Neural cell (in vitro differentiated cells): ENCODE measurements at regions not wholly inside any gene's neighbourhood (a gene's known extent, or its start where the extent isn't known, plus 50 kb on each side); places are given as distances from the start of the nearest gene placed in this dataset.

Source experiments
- H2AFZ ChIP-seq: fragments of 200-600, 300-800 bp; sonication (generic), shearing (Covaris generic); 2 replicates; pipeline ENCODE4 v1.6.0; 2014; ENCODE audit warnings: low read depth, mild to moderate bottlenecking, antibody characterized with exemption, low read length, moderate library complexity
- H3F3A ChIP-seq: fragments of 200-600 bp; shearing (Covaris generic); 2 replicates; pipeline ENCODE4 v1.6.1; 2016; ENCODE audit warnings: mild to moderate bottlenecking, moderate library complexity, mixed read lengths, antibody characterized with exemption, low read length; ENCODE audit not compliant: insufficient read depth, poor library complexity, severe bottlenecking
- H3K27ac ChIP-seq: fragments of 200-600, 300-800 bp; sonication (generic), shearing (Covaris generic); 2 replicates; pipeline ENCODE4 v1.5.1; 2014; ENCODE audit warnings: mild to moderate bottlenecking, low read length, moderate library complexity
- H3K27me3 ChIP-seq: fragments of 300-800, 200-600 bp; sonication (generic), shearing (Covaris generic); 2 replicates; pipeline ENCODE4 v1.6.0; 2014; ENCODE audit warnings: mild to moderate bottlenecking, low read depth, low read length, moderate library complexity; ENCODE audit not compliant: insufficient read depth
- H3K36me3 ChIP-seq: fragments of 300-800, 200-600 bp; sonication (generic), shearing (Covaris generic); 2 replicates; pipeline ENCODE4 v1.5.1; 2014; ENCODE audit warnings: mild to moderate bottlenecking, antibody characterized with exemption, low read length, moderate library complexity; ENCODE audit not compliant: insufficient read depth
- H3K4me2 ChIP-seq: fragments of 300-800, 200-600 bp; sonication (generic), shearing (Covaris generic); 2 replicates; pipeline ENCODE4 v1.6.0; 2014; ENCODE audit warnings: mild to moderate bottlenecking, low read length
- H3K4me3 ChIP-seq: fragments of 300-800, 200-600 bp; sonication (generic), shearing (Covaris generic); 2 replicates; pipeline ENCODE4 v1.5.1; 2014; ENCODE audit warnings: mild to moderate bottlenecking, low read length, moderate library complexity
- H3K79me2 ChIP-seq: fragments of 200-600 bp; shearing (Covaris generic); replicated peaks from 2 replicates; pipeline ENCODE4 v1.6.0; 2014; ENCODE audit warnings: mild to moderate bottlenecking, low read length, moderate library complexity; ENCODE audit not compliant: insufficient read depth
- H3K9ac ChIP-seq: fragments of 300-800, 200-600 bp; sonication (generic), shearing (Covaris generic); 2 replicates; pipeline ENCODE4 v1.6.1; 2016; ENCODE audit warnings: mild to moderate bottlenecking, low read length, mixed read lengths
- H3K9me2 ChIP-seq: fragments of 200-600 bp; shearing (Covaris generic); 2 replicates; pipeline ENCODE4 v1.6.1; 2016; ENCODE audit warnings: mild to moderate bottlenecking, low read length, mixed read lengths; ENCODE audit not compliant: insufficient read depth
- H3K9me3 ChIP-seq: fragments of 200-600, 300-800 bp; sonication (generic), shearing (Covaris generic); 2 replicates; pipeline ENCODE4 v1.6.1; 2016; ENCODE audit warnings: mild to moderate bottlenecking, mixed run types, low read length, moderate library complexity, mixed read lengths
- H4K20me1 ChIP-seq: fragments of 200-600 bp; shearing (Covaris generic); 2 replicates; pipeline ENCODE4 v1.6.1; 2016; ENCODE audit warnings: mild to moderate bottlenecking, mixed run types; ENCODE audit not compliant: insufficient read depth
- CTCF ChIP-seq: fragments of 450-650 bp; IDR thresholded peaks from 2 replicates; pipeline ENCODE4 v1.5.1; 2014; ENCODE audit warnings: antibody characterized with exemption, mild to moderate bottlenecking, moderate library complexity; ENCODE audit not compliant: poor library complexity, severe bottlenecking
- EP300 ChIP-seq: fragments of 450-650 bp; conservative IDR thresholded peaks from 2 replicates; pipeline ENCODE4 v1.6.1; 2014; ENCODE audit warnings: antibody characterized with exemption, mild to moderate bottlenecking, moderate library complexity; ENCODE audit not compliant: poor library complexity, severe bottlenecking
- EZH2 ChIP-seq: fragments of 200-600, 300-800 bp; shearing (Covaris generic), sonication (generic); IDR thresholded peaks from 2 replicates; pipeline ENCODE4 v1.6.1; 2014; ENCODE audit warnings: antibody characterized with exemption, low read length, borderline replicate concordance, mild to moderate bottlenecking; ENCODE audit not compliant: insufficient read depth, poor library complexity, severe bottlenecking
- MXI1 ChIP-seq: fragments of 450-650 bp; conservative IDR thresholded peaks from 2 replicates; pipeline ENCODE4 v1.6.1; 2014; ENCODE audit warnings: antibody characterized with exemption, mild to moderate bottlenecking; ENCODE audit not compliant: poor library complexity, severe bottlenecking
- POLR2AphosphoS5 ChIP-seq: IDR thresholded peaks from 2 replicates; pipeline ENCODE4 v1.6.1; 2012
- RAD21 ChIP-seq: fragments of 450-650 bp; conservative IDR thresholded peaks from 2 replicates; pipeline ENCODE4 v1.6.1; 2014; ENCODE audit warnings: antibody characterized with exemption, mild to moderate bottlenecking, moderate library complexity
- REST ChIP-seq: IDR thresholded peaks from 2 replicates; pipeline ENCODE4 v1.6.1; 2012; ENCODE audit warnings: borderline replicate concordance
- SMC3 ChIP-seq: fragments of 450-650 bp; conservative IDR thresholded peaks from 2 replicates; pipeline ENCODE4 v1.6.1; 2014; ENCODE audit warnings: antibody characterized with exemption, mild to moderate bottlenecking, moderate library complexity; ENCODE audit not compliant: poor library complexity
- TAF1 ChIP-seq: IDR thresholded peaks from 2 replicates; pipeline ENCODE4 v1.6.1; 2012; ENCODE audit warnings: low read depth

GRCh38 chr13:76829572-76830327 lies 56.5 kb downstream of the KCTD12 start:
- Histone ChIP-seq H3K9me3 (no peaks in the 10 kb centered on the region), H4K20me1 (no peaks in the 10 kb centered on the region), H3K79me2 (no peaks in the 10 kb centered on the region), H2AFZ (no peak overlapping the region), H3K4me3 (no peak overlapping the region), H3K27ac (no peak overlapping the region), H3K27me3 (no peaks in the 10 kb centered on the region), H3K4me2 (no peak overlapping the region), H3K9ac (no peak overlapping the region), H3K9me2 (no peaks in the 10 kb centered on the region), H3K36me3 (no peaks in the 10 kb centered on the region), H3F3A (no peaks in the 10 kb centered on the region)
- no peak for TF ChIP-seq SMC3
- no peak for TF ChIP-seq CTCF
- TF ChIP-seq TAF1: no peak
- TF ChIP-seq EP300: no peak
- TF ChIP-seq RAD21: no peak
- TF ChIP-seq POLR2AphosphoS5: no peak
- no peak for TF ChIP-seq MXI1
- TF ChIP-seq REST: no peak
- no peak for TF ChIP-seq EZH2

GRCh38 chr13:76828316-76828741 lies 57.9 kb downstream of the KCTD12 start:
- H3K9ac ChIP-seq: no peak overlapping the region
- TF ChIP-seq RAD21 (no peak), CTCF (no peak), REST (no peak), TAF1 (no peak), SMC3 (no peak), EZH2 (no peak)
- H3K27ac ChIP-seq: no peak overlapping the region
- no peaks in the 10 kb centered on the region for H3K36me3 ChIP-seq
- H3K9me2 ChIP-seq: no peaks in the 10 kb centered on the region
- no peaks in the 10 kb centered on the region for H4K20me1 ChIP-seq
- no peak overlapping the region for H3K4me3 ChIP-seq
- H3K9me3 ChIP-seq: no peaks in the 10 kb centered on the region
- no peak overlapping the region for H3K4me2 ChIP-seq
- H3K79me2 ChIP-seq: no peaks in the 10 kb centered on the region
- H3K27me3 ChIP-seq: no peaks in the 10 kb centered on the region
- H2AFZ ChIP-seq: no peak overlapping the region
- no peaks in the 10 kb centered on the region for H3F3A ChIP-seq
